K562 (cell line): ENCODE measurements at regions not wholly inside any gene's neighbourhood (a gene's known extent, or its start where the extent isn't known, plus 50 kb on each side); places are given as distances from the start of the nearest gene placed in this dataset.

Experiments used
- ATAC-seq: fragments of 200-7000 bp; cut with Tn5 transposase; 3 replicates; pipeline ENCODE4 v1.9.1; 2020; ENCODE audit warnings: moderate library complexity
- BruUV-seq: library from RNA; stranded (reverse); fragments of 400-500 nt; replicated peaks from 2 replicates; lab custom pipeline; 2021; lab: Mats Ljungman, UMichigan
- CTCF ChIA-PET: fragments of 300-600 bp; formaldehyde crosslinking; extraction: SDS; loops from one replicate; lab custom pipeline; 2021; ENCODE audit warnings: low intra/inter-chr PET ratio; lab: Yijun Ruan, JAX
- POLR2A ChIA-PET: fragments of 300-600, 350-650 bp; sonication (Branson Sonifier 250); formaldehyde crosslinking; extraction: SDS; loops from one replicate; lab custom pipeline; 2021; ENCODE audit warnings: antibody characterized with exemption, inconsistent platforms; lab: Yijun Ruan, JAX
- DNase-seq, 4 experiments: peaks; one replicate each; pipeline versions ENCODE4 v3.0.0 to v3.0.0-alpha.2; 2011 to 2018; ENCODE audit warnings: low spot score in 3 of 4, mixed read lengths in 3 of 4; ENCODE audit errors: extremely low read depth in 1 of 4
- FAIRE-seq: peaks from 2 replicates; lab custom pipeline; 2011; peaks lifted over from hg19 to GRCh38; lab: Jason Lieb, UNC
- H2AFZ ChIP-seq: 2 replicates; pipeline ENCODE4 v1.6.0; 2011; ENCODE audit warnings: low read depth, low read length, control low read depth, inconsistent platforms
- H3K27ac ChIP-seq: fragments of 200-600 bp; 3 replicates; pipeline ENCODE4 v1.8.0; 2011; ENCODE audit warnings: low read depth, mild to moderate bottlenecking, control low read depth, inconsistent platforms, low read length, moderate library complexity, mixed read lengths; ENCODE audit errors: extremely low read depth
- H3K27me3 ChIP-seq, 2 experiments: fragments of 300-600 bp in 1 of 2; 2 replicates in 1 of 2; 3 replicates in 1 of 2; pipeline versions ENCODE4 v1.6.0 to v1.8.0; 2011; ENCODE audit warnings: inconsistent platforms in 2 of 2, low read length in 2 of 2, mild to moderate bottlenecking in 1 of 2, mixed read lengths in 1 of 2, moderate library complexity in 1 of 2; ENCODE audit not compliant: control insufficient read depth in 2 of 2, insufficient read depth in 2 of 2
- H3K36me3 ChIP-seq: fragments of 300-600 bp; 3 replicates; pipeline ENCODE4 v1.8.0; 2011; ENCODE audit warnings: mild to moderate bottlenecking, low read length, inconsistent platforms; ENCODE audit not compliant: control insufficient read depth, insufficient read depth
- H3K4me1 ChIP-seq, 2 experiments: fragments of 200-600 bp in 1 of 2; replicated peaks in 1 of 2; 2 replicates in 1 of 2; 3 replicates in 1 of 2; pipeline versions ENCODE4 v1.5.1 to v1.8.0; 2011; ENCODE audit warnings: inconsistent platforms in 2 of 2, low read length in 2 of 2, mild to moderate bottlenecking in 1 of 2, mixed read lengths in 1 of 2, moderate library complexity in 1 of 2; ENCODE audit not compliant: control insufficient read depth in 2 of 2, insufficient read depth in 2 of 2
- H3K4me2 ChIP-seq: 2 replicates; pipeline ENCODE4 v1.6.1; 2011; ENCODE audit warnings: low read length, control low read depth, inconsistent platforms, mixed read lengths; ENCODE audit not compliant: insufficient read depth
- H3K4me3 ChIP-seq: fragments of 200-600 bp; sonication (generic), shearing (Covaris generic); 2 replicates; pipeline ENCODE4 v1.5.1; 2016; ENCODE audit warnings: control low read depth, inconsistent platforms
- H3K79me2 ChIP-seq: fragments of 200-600 bp; 3 replicates; pipeline ENCODE4 v1.8.0; 2011; ENCODE audit warnings: low read length, inconsistent platforms; ENCODE audit not compliant: control insufficient read depth, insufficient read depth
- H3K9ac ChIP-seq, 2 experiments: 2 replicates each; pipeline versions ENCODE4 v1.6.0 to v1.6.1; 2011; ENCODE audit warnings: low read depth in 2 of 2, low read length in 2 of 2, control low read depth in 1 of 2, inconsistent platforms in 1 of 2, mild to moderate bottlenecking in 1 of 2, mixed read lengths in 1 of 2; ENCODE audit not compliant: insufficient read depth in 1 of 2
- H3K9me1 ChIP-seq: one replicate; pipeline ENCODE4 v1.6.0; 2011; ENCODE audit warnings: inconsistent platforms, mild to moderate bottlenecking, low read length, moderate library complexity; ENCODE audit not compliant: control insufficient read depth, insufficient read depth
- H3K9me3 ChIP-seq: replicated peaks from 2 replicates; pipeline ENCODE4 v1.5.1; 2011; ENCODE audit warnings: low read depth, low read length, inconsistent platforms; ENCODE audit not compliant: control insufficient read depth, insufficient read depth
- H4K20me1 ChIP-seq: replicated peaks from 2 replicates; pipeline ENCODE4 v1.6.1; 2011; ENCODE audit warnings: low read length, inconsistent platforms, mixed read lengths; ENCODE audit not compliant: control insufficient read depth, insufficient read depth
- LEF1 ChIP-seq: fragments of 450-650 bp; IDR thresholded peaks from 2 replicates; pipeline ENCODE4 v1.6.1; 2016; ENCODE audit warnings: mild to moderate bottlenecking
- WGBS: fragments of 100-300 bp; shearing (Covaris generic); methylation state at CpG from one replicate; pipeline ENCODE4 v1.1.6; 2016; ENCODE audit warnings: low coverage, mixed read lengths; ENCODE audit not compliant: insufficient coverage; ENCODE audit errors: missing lambda C conversion rate; 5-methylcytosine and 5-hydroxymethylcytosine counted together
- in situ Hi-C: fragments of 300-500 bp; cut with MboI; formaldehyde crosslinking; loops from 4 replicates; pipeline ENCODE4 v1.15.0; 2018; ENCODE audit warnings: inconsistent platforms, mixed read lengths
- intact Hi-C: fragments of 100-400 bp; cut with micrococcal nuclease; formaldehyde crosslinking; loops from 2 replicates; pipeline ENCODE4 v1.14.2; 2022
- TF ChIP-seq, protein P1 (sequence below), 2 experiments: IDR thresholded peaks in 1 of 2; conservative IDR thresholded peaks in 1 of 2; 2 replicates each; pipeline ENCODE4 v1.6.1; 2016; ENCODE audit warnings: low read depth in 2 of 2, mild to moderate bottlenecking in 1 of 2, missing compliant biosample characterization in 1 of 2, missing genetic modification characterization in 1 of 2, moderate library complexity in 1 of 2
- TF ChIP-seq, protein P2 (sequence below): fragments of 450-650 bp; IDR thresholded peaks from 2 replicates; pipeline ENCODE4 v1.6.1; 2016
- TF ChIP-seq, protein P3 (sequence below): fragments of 450-650 bp; IDR thresholded peaks from 2 replicates; pipeline ENCODE4 v1.6.1; 2018; ENCODE audit warnings: mild to moderate bottlenecking, low read depth; ENCODE audit not compliant: partially characterized antibody

DNA sequence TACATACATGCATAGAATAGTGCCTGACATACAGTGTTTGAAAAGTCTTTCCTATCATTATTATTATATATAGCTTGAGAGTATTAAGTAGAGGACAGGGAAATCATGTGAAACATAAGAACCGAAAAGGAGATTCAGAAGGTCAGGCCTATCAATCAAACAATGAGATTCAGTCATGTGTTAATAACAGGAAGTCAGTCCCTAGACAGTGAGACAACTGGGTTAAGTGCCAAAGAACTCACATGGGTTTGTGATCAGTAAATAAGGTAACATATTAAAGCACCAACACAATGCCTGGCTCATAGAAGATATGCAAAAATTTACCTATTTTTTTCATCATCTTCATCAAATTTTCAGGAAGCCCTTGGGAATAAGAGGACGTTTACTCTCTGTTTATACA, 174.3 kb upstream of the FAT3 start:
- TF ChIP-seq, protein P1, sequence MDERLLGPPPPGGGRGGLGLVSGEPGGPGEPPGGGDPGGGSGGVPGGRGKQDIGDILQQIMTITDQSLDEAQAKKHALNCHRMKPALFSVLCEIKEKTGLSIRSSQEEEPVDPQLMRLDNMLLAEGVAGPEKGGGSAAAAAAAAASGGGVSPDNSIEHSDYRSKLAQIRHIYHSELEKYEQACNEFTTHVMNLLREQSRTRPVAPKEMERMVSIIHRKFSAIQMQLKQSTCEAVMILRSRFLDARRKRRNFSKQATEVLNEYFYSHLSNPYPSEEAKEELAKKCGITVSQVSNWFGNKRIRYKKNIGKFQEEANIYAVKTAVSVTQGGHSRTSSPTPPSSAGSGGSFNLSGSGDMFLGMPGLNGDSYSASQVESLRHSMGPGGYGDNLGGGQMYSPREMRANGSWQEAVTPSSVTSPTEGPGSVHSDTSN (CRISPR knock-in tag; IDR thresholded peaks at IDR 0.05; ENCODE audit: low read depth): no peak
- TF ChIP-seq, protein P1 (tag; conservative IDR thresholded peaks at IDR 0.05; ENCODE audit: low read depth): peak; percentile 39; the same call in 1 of the 2 replicates
- TF ChIP-seq, protein P2, sequence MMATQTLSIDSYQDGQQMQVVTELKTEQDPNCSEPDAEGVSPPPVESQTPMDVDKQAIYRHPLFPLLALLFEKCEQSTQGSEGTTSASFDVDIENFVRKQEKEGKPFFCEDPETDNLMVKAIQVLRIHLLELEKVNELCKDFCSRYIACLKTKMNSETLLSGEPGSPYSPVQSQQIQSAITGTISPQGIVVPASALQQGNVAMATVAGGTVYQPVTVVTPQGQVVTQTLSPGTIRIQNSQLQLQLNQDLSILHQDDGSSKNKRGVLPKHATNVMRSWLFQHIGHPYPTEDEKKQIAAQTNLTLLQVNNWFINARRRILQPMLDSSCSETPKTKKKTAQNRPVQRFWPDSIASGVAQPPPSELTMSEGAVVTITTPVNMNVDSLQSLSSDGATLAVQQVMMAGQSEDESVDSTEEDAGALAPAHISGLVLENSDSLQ: peak; percentile 15; the same call in 1 of the 2 replicates
- TF ChIP-seq, protein P3, sequence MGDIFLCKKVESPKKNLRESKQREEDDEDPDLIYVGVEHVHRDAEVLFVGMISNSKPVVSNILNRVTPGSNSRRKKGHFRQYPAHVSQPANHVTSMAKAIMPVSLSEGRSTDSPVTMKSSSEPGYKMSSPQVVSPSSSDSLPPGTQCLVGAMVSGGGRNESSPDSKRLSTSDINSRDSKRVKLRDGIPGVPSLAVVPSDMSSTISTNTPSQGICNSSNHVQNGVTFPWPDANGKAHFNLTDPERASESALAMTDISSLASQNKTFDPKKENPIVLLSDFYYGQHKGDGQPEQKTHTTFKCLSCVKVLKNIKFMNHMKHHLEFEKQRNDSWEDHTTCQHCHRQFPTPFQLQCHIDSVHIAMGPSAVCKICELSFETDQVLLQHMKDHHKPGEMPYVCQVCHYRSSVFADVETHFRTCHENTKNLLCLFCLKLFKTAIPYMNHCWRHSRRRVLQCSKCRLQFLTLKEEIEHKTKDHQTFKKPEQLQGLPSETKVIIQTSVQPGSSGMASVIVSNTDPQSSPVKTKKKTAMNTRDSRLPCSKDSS: no peak
- TF ChIP-seq LEF1: no peak
- no peak for ATAC-seq
- H3K36me3 ChIP-seq: no peaks in the 10 kb centered on the region
- in situ Hi-C loops: no loop called here
- intact Hi-C loops: no loop called here
- H3K9me1 ChIP-seq: no peaks in the 10 kb centered on the region
- no peaks in the 10 kb centered on the region for H3K79me2 ChIP-seq
- CTCF ChIA-PET: no interaction called here
- H3K9me3 ChIP-seq: no peaks in the 10 kb centered on the region
- no TSS peak for BruUV-seq
- no peak overlapping the region for H3K4me3 ChIP-seq
- 6% methylated on average over 2 of the region's 2 CpGs for WGBS
- no peak overlapping the region for H3K4me2 ChIP-seq
- no peaks in the 10 kb centered on the region for H3K27me3 ChIP-seq
- H3K4me1 ChIP-seq: no peaks in the 10 kb centered on the region
- no peak overlapping the region for H2AFZ ChIP-seq
- FAIRE-seq: no peak
- POLR2A ChIA-PET: no interaction called here
- DNase-seq: no peak
- no peak overlapping the region for H3K27ac ChIP-seq
- no peaks in the 10 kb centered on the region for H4K20me1 ChIP-seq
- no peak overlapping the region for H3K9ac ChIP-seq
